Stimulated activated CD4-positive, alpha-beta T cell treated with anti-CD3 and anti-CD28 coated beads, Interleukin-4, amount 100 ng/mL, for 48 hours (primary cell): ENCODE measurements at regions not wholly inside any gene's neighbourhood (a gene's known extent, or its start where the extent isn't known, plus 50 kb on each side); places are given as distances from the start of the nearest gene placed in this dataset.

ENCODE experiments used
- DNase-seq, 2 donors: peaks; one replicate each; pipeline ENCODE4 v3.0.0-alpha.2; 2020; ENCODE audit warnings: low read depth in 2 of 2

- no peak for DNase-seq
Measured at GRCh38 chr3:24596626-24597025, 102.0 kb upstream of the THRB start.

DNA sequence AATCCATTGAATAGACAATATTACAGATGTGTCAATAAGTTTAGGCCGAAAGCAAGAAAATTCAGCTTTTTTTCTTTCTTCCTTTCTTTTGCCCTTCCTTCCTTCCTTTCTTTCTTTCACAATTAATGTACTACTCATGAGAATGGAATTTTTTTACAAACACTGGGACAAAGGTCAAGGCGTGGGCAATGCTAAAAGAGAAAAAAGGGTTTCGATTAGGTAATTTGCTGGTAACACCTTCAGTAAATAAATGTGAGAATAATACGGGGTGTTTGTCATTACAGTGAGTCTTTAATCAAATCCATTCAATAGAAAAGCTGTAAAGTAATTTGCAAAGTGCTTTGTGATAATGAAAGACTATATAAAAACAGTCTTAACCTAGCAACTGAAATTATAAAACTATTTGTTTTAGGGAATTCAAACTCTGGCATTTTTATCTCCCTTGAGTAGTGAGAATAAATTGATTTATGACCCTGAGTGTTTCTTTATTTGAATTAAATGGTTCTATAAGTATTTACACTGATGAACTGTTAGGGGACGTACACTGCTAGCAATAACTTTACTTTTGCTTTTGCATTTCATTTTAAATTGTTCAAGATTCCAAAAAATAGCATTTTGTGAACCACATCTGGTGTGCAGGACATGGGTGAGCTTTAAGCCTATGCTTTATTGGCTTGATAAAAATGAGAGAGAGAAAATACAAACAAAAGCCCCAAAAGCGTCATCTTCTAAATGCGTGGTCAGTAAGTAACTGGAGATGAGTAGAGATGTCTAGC lies 104.2 kb upstream of the THRB start:
- DNase-seq, result no peak

GRCh38 chr3:24601066-24601939 lies 106.7 kb upstream of the THRB start:
- no peak for DNase-seq

DNA sequence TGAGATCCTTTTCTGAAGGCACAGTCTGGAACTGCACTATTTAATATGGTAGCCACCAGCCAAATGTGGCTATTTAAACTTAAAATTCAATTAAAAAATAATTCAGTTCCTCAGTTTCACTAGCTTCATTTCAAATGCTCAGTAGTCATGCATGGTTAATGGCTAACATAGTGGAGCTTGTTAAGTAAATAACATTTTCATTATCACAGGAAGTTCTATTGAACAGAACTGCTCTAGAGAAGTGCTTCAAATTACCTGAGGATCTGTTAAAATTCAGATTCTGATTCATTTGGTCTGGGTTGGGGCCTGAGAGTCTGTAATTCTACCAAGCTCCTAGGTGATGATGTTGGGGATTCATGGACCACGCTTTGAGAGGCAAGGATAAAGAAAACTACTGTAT lies 109.6 kb upstream of the THRB start:
- no peak for DNase-seq

GRCh38 chr3:24605511-24606028 lies 110.9 kb upstream of the THRB start:
- DNase-seq, result no peak

DNA sequence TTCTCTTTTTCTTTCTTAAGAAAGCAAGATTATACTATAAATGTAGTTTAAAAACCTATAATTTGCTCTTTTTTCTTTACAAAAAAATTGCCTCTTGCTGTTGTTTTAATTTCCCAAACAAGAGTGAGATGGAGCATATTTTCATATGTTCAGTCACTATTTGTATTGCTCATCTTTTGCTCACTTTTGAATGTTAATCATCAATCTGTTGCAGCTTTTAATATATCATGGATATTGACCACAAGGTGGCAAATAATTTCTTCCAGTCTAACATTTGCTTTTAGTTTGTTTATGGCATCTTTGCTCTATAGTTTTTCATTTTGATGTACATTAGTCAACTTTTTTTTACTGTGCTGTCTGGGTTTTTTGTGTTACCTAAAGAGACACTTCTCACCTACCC lies 112.6 kb upstream of the THRB start:
- no peak for DNase-seq

GRCh38 chr3:24608701-24609390 lies 114.2 kb upstream of the THRB start:
- DNase-seq, result no peak

DNA sequence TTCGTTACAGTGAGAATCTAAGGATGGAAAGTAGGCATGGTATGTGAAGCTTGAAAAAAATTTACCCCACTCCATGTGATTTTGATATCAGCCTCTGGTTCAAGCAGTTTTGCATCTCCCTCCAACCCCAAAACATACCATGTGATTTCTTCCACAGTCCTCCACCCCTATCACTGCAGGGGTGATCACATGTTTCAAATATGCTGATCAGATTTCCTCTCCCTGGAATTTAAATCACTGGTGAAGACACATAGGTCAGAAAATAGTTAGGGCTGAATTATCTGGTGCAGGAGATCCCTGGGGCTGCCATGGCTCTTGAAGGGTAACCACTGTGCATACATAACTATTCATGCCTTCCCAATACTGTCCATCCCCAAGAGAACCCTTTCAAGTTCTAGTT lies 119.7 kb upstream of the THRB start:
- no peak for DNase-seq

- no peak for DNase-seq
Measured at GRCh38 chr3:24615177-24615576, 120.5 kb upstream of the THRB start.

GRCh38 chr3:24616110-24616829 lies 121.6 kb upstream of the THRB start:
- no peak for DNase-seq

DNA sequence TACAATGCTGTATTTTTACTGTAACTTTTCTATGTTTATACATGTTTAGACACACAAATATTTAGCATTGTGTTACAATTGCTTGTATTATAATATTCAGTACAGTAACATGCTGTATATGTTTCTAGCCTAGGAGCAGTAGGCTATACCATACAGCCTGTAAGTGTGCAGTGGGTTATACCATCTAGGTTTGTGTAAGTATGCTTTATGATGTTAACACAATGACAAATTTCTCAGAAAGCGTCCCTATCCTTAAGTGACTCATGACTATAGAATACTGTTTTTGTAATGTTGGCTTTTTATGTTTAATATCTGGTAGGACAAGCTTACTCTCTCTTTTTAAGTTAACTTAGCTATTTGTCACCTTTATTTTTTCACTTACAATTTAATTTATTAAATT lies 127.5 kb upstream of the THRB start:
- no peak for DNase-seq

GRCh38 chr3:24622696-24623225 lies 128.1 kb upstream of the THRB start:
- DNase-seq, result no peak

DNA sequence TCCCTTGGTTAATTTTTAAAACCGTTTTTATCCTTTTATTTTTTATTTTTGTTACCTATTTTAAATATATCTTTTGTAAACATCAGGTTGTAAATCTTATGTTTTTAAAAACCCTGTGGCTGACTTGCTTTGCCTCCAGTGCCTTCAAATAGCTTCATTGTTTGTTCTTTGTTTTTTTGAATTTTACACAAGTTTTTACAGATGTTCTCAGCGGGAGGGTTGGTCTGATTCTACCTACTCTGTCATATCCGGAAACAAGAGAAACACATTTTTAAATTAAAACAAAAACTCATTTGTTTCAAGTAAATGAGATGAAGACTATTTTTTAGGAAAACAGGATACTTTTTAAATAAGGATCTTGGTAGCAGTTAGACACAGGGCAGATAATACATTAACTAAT lies 129.0 kb upstream of the THRB start:
- DNase-seq, result no peak

GRCh38 chr3:24624938-24625681 lies 130.5 kb upstream of the THRB start:
- DNase-seq, result no peak

DNA sequence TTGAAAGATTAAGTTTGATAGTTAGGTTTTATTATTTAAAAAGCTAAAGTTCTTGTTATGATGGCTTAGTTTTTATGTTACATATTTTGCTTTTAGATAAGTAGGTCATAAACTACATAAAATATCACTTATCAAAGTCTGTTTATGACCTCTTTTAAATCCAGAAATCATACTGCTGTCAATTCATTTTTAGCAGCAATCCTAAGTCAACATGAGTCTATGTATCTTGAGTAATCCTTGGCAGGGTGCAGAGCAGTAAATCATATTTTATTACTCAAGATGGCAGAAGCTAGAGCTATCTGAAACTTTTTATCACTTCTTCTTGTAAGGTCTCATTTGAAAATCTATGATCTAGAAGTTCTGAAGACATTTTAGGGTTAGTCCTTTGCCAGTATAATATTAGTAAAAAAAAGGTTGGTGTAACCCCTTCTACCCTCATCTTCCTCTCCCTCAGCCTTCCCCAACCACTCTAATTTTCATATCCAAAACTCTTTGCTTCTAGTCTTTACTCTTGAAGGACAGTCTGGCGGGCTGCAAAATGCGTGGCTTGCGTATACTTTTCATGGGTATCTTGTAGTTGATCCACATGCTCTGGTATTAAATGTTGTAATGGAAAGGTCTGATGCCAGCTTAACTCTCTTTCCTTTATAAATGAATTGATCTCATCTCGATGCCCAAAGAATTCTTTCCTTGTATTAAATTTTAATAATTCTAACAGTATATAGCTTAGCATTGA lies 134.0 kb upstream of the THRB start:
- DNase-seq, result no peak

DNA sequence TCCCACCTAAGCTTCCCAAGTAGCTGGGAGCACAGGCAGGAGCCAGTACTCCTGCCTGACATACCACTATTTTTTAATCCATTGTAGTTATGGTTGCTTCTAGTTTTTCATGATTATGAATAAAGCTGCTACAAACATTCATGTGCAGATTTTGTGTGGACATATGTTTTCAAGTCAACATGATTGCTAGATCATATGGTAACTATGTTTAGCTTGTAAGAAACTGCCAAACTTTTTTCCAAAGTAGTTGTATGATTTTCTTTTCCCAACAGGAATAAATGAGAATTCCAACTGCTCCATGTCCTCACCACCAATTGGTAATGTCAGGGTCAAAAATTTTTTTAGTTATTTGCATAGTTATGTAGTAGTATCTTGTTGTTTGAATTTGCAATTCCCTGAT lies 136.8 kb upstream of the THRB start:
- DNase-seq, result no peak

- no peak for DNase-seq
Measured at GRCh38 chr3:24639061-24639460, 144.4 kb upstream of the THRB start.

GRCh38 chr3:24639481-24640329 lies 145.1 kb upstream of the THRB start:
- DNase-seq, result no peak

DNA sequence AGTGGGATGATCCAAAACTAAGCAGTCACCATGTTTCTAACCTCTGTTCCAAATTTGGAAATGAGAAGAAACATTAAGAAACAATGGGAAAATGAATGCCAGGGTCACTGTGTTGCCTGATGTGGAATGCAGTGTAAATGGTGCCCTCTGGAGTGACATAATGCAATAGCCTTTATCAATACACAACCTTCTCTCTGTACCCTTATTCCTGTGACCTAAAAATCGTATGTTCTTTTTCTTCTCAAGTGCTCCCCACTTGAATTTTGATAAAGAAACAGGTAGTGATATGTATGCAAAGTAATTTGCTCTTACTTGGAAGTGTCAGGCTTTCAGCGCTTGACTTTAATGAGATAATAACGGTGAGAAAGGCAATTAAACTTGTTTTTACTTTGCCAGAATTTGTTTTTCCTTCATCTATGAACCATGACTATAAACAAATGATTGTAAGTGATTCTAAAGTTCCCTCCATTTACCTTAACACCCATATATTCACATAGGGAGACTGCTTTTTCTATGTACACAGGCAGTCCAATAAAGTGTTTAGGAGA lies 145.8 kb upstream of the THRB start:
- DNase-seq, result no peak
